ENCODE measurements at regions not wholly inside any gene's neighbourhood (a gene's known extent, or its start where the extent isn't known, plus 50 kb on each side); places are given as distances from the start of the nearest gene placed in this dataset.

GRCh38 chr3:193114431-193115340 is 126.3 kb upstream of the PLAAT1 start:
- peak in 1 of 2 donors; percentile 21 for ATAC-seq

GRCh38 chr3:193116871-193117270 is 124.2 kb upstream of the PLAAT1 start:
- H3K9me3 ChIP-seq: peaks cover 3% of the 10 kb centered on the region
- no peak overlapping the region for H3K4me3 ChIP-seq
- ATAC-seq (no peak), DNase-seq (no peak)
- H3K27me3 ChIP-seq (ENCODE audit: low read depth): no peaks in the 10 kb centered on the region
- no peak for TF ChIP-seq CTCF (IDR thresholded peaks at IDR 0.05)
- no peaks in the 10 kb centered on the region for H3K36me3 ChIP-seq
- no peak overlapping the region for H3K27ac ChIP-seq
- no peaks in the 10 kb centered on the region for H3K4me1 ChIP-seq
- intact Hi-C loops (cut with DNase I): no loop called here

More at GRCh38 chr3:193114431-193115340, 126.3 kb upstream of the PLAAT1 start:
- Histone ChIP-seq H3K27me3 (ENCODE audit: low read depth) (no peaks in the 10 kb centered on the region), H3K4me3 (no peak overlapping the region), H3K27ac (no peak overlapping the region), H3K9me3 (peaks cover 3% of the 10 kb centered on the region), H3K36me3 (no peaks in the 10 kb centered on the region), H3K4me1 (no peaks in the 10 kb centered on the region)
- no peak for DNase-seq
- TF ChIP-seq CTCF (IDR thresholded peaks at IDR 0.05): no peak
- intact Hi-C loops (cut with DNase I): no loop called here

- Histone ChIP-seq H3K9me3 (peaks cover 3% of the 10 kb centered on the region), H3K27ac (no peak overlapping the region), H3K36me3 (no peaks in the 10 kb centered on the region), H3K4me1 (no peaks in the 10 kb centered on the region), H3K4me3 (no peak overlapping the region), H3K27me3 (ENCODE audit: low read depth) (no peaks in the 10 kb centered on the region)
- intact Hi-C loops (cut with DNase I): no loop called here
- DNase-seq: no peak
- no peak for TF ChIP-seq CTCF (IDR thresholded peaks at IDR 0.05)
- ATAC-seq: no peak
These were observed 122.1 kb upstream of the PLAAT1 start for GRCh38 chr3:193118907-193119306.

- no peaks in the 10 kb centered on the region for H3K4me1 ChIP-seq
- no peak overlapping the region for H3K27ac ChIP-seq
- peaks cover 3% of the 10 kb centered on the region for H3K9me3 ChIP-seq
- intact Hi-C loops (cut with DNase I): no loop called here
- no peak for DNase-seq
- no peaks in the 10 kb centered on the region for H3K36me3 ChIP-seq
- TF ChIP-seq CTCF (IDR thresholded peaks at IDR 0.05): no peak
- no peak overlapping the region for H3K4me3 ChIP-seq
- H3K27me3 ChIP-seq (ENCODE audit: low read depth): no peaks in the 10 kb centered on the region
- no peak for ATAC-seq
These were observed 121.1 kb upstream of the PLAAT1 start for GRCh38 chr3:193119926-193120325.

- no peak overlapping the region for H3K4me3 ChIP-seq
- H3K27ac ChIP-seq: no peak overlapping the region
- TF ChIP-seq CTCF (IDR thresholded peaks at IDR 0.05): no peak
- H3K4me1 ChIP-seq: no peaks in the 10 kb centered on the region
- no peaks in the 10 kb centered on the region for H3K9me3 ChIP-seq
- ATAC-seq (no peak), DNase-seq (no peak)
- H3K36me3 ChIP-seq: no peaks in the 10 kb centered on the region
- intact Hi-C loops (cut with DNase I): no loop called here
- no peaks in the 10 kb centered on the region for H3K27me3 ChIP-seq (ENCODE audit: low read depth)
These were observed 116.2 kb upstream of the PLAAT1 start for GRCh38 chr3:193124861-193125260.

Measured in lower lobe of right lung (tissue), 2 donors.